Prostate gland (tissue), 2 donors: ENCODE measurements at regions not wholly inside any gene's neighbourhood (a gene's known extent, or its start where the extent isn't known, plus 50 kb on each side); places are given as distances from the start of the nearest gene placed in this dataset.

ENCODE experiments used
- CTCF ChIP-seq, 4 experiments: fragments of 200-600 bp in 2 of 4; fragments of 450-650 bp in 2 of 4; sonication (generic) in 2 of 4; IDR thresholded peaks; 1 replicate in 3 of 4; 2 replicates in 1 of 4; pipeline ENCODE4 v1.5.1; 2016 to 2019; ENCODE audit warnings: antibody characterized with exemption in 4 of 4, mild to moderate bottlenecking in 2 of 4, moderate library complexity in 2 of 4
- POLR2A ChIP-seq: fragments of 450-650 bp; IDR thresholded peaks from one replicate; pipeline ENCODE4 v1.6.1; 2016; ENCODE audit warnings: antibody characterized with exemption, mild to moderate bottlenecking

GRCh38 chr9:108296056-108296455 is 559.7 kb downstream of the ACTL7B start:
- no peak for TF ChIP-seq CTCF (IDR thresholded peaks at IDR 0.05)
- TF ChIP-seq POLR2A: no peak
